ENCODE measurements at regions not wholly inside any gene's neighbourhood (a gene's known extent, or its start where the extent isn't known, plus 50 kb on each side); places are given as distances from the start of the nearest gene placed in this dataset.

GRCh38 chr6:67184405-67184804 lies 1450.7 kb upstream of the ADGRB3 start:
- Mint-ChIP-seq H3K36me3 (ENCODE audit: low read depth) (no peaks in the 10 kb centered on the region), H3K4me3 (no peak overlapping the region), H3K27ac (no peak overlapping the region), H3K4me1 (ENCODE audit: low read depth) (no peaks in the 10 kb centered on the region), H3K9me3 (peaks cover 18% of the 10 kb centered on the region; the same call in 1 of the 2 replicates), H3K27me3 (ENCODE audit: insufficient read depth) (no peaks in the 10 kb centered on the region)
- no peak for TF ChIP-seq CTCF (IDR thresholded peaks at IDR 0.05)
- no peak for DNase-seq

DNA sequence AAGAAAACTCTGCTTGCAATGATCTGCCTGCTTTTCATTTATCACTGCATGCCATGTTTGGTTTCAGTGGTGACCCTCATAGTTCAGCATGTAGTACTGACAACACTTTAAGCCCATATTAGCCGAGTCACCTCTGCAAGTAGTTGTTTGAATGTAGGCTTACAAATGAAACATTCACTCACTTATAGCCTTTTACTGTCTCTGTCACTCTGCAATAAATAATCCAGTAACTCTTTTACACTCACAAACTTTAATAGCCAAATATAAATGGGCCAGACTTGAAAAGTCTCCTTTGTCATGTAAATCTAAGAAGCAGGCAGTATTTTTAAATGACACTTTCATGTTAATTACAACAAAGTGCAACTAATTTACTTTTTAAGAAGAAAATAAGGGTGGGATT lies 1460.0 kb upstream of the ADGRB3 start:
- no peak for DNase-seq
- Mint-ChIP-seq H3K36me3 (ENCODE audit: low read depth) (no peaks in the 10 kb centered on the region), H3K4me1 (ENCODE audit: low read depth) (no peaks in the 10 kb centered on the region), H3K4me3 (no peak overlapping the region), H3K27ac (no peak overlapping the region), H3K27me3 (ENCODE audit: insufficient read depth) (no peaks in the 10 kb centered on the region), H3K9me3 (peaks cover 11% of the 10 kb centered on the region)
- TF ChIP-seq CTCF (IDR thresholded peaks at IDR 0.05) = no peak

DNA sequence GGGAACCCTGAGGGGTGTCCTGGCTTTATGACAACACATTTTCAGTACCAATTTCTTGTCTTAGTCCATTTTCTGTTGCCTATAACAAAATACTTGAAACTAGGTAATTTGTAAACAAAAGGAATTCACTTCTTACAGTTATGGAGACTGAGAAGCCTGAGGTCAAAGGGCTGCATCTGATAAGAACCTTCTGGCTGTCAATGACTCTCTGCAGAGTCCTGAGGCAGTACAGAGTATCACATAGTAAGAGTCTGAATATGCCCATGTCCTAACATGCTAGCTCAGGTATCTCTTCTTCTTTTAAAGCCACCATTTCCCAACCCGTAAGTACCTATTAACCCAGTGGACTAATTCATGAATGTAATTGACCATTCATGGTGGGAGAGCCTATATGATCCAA lies 1458.6 kb upstream of the EYS start:
- Mint-ChIP-seq H3K27me3 (ENCODE audit: insufficient read depth) (no peaks in the 10 kb centered on the region), H3K27ac (no peak overlapping the region), H3K36me3 (ENCODE audit: low read depth) (no peaks in the 10 kb centered on the region), H3K4me3 (no peak overlapping the region), H3K4me1 (ENCODE audit: low read depth) (no peaks in the 10 kb centered on the region), H3K9me3 (peaks cover 14% of the 10 kb centered on the region)
- TF ChIP-seq CTCF (IDR thresholded peaks at IDR 0.05) = no peak
- DNase-seq = no peak

DNA sequence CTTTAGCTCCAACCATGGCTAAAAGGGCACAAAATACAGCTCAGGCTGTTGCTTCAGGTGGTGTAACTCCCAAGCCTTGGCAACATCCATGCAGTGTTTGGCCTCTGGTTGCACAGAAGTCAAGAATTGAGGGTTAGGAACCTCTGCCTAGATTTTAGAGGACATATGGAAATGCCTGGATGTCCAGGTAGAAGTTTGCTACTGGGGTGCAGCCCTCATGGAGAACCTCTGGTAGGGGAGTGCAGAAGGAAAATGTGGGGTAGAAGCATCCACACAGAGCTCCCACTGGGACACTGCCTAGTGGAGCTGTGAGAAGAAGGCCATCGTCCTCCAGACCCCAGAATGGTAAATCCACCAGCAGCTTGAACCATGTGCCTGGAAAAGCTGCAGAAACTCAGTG lies 1453.8 kb upstream of the EYS start:
- DNase-seq = no peak
- Mint-ChIP-seq H3K4me1 (ENCODE audit: low read depth) (no peaks in the 10 kb centered on the region), H3K9me3 (peaks cover 23% of the 10 kb centered on the region), H3K27ac (no peak overlapping the region), H3K4me3 (no peak overlapping the region), H3K27me3 (ENCODE audit: insufficient read depth) (no peaks in the 10 kb centered on the region), H3K36me3 (ENCODE audit: low read depth) (no peaks in the 10 kb centered on the region)
- no peak for TF ChIP-seq CTCF (IDR thresholded peaks at IDR 0.05)

DNA sequence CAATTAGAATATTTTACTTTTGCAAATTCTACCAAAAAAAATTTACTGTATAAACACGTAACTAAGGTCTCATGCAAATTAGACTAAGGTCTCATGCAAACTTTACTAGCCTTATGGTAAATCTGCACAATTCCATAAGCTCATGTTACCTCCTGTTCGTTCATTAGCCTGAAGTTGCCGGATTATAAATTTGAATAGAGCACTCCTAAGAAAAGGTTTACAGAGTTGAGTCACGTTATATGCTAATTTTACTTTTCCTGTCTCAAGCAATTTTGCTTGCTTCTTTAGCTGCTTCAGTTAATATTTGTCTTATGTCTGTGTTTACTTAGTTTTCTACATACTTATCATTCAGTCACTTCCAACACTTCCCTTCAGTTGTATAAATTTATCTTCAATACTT lies 1434.0 kb upstream of the EYS start:
- no peak for TF ChIP-seq CTCF (IDR thresholded peaks at IDR 0.05)
- no peak for DNase-seq
- H3K27me3 Mint-ChIP-seq (ENCODE audit: insufficient read depth) = no peaks in the 10 kb centered on the region
- H3K4me3 Mint-ChIP-seq = no peak overlapping the region
- peaks cover 9% of the 10 kb centered on the region; the same call in 1 of the 2 replicates for H3K9me3 Mint-ChIP-seq
- no peaks in the 10 kb centered on the region for H3K36me3 Mint-ChIP-seq (ENCODE audit: low read depth)
- H3K4me1 Mint-ChIP-seq (ENCODE audit: low read depth) = no peaks in the 10 kb centered on the region
- no peak overlapping the region for H3K27ac Mint-ChIP-seq

GRCh38 chr6:67133973-67134372 lies 1426.9 kb upstream of the EYS start:
- no peak for TF ChIP-seq CTCF (IDR thresholded peaks at IDR 0.05)
- no peaks in the 10 kb centered on the region for H3K36me3 Mint-ChIP-seq (ENCODE audit: low read depth)
- no peak for DNase-seq
- H3K27me3 Mint-ChIP-seq (ENCODE audit: insufficient read depth) = no peaks in the 10 kb centered on the region
- peaks cover 19% of the 10 kb centered on the region for H3K9me3 Mint-ChIP-seq
- no peak overlapping the region for H3K4me3 Mint-ChIP-seq
- no peak overlapping the region for H3K27ac Mint-ChIP-seq
- no peaks in the 10 kb centered on the region for H3K4me1 Mint-ChIP-seq (ENCODE audit: low read depth)
